SU-DHL-6 (cell line): ENCODE measurements at regions not wholly inside any gene's neighbourhood (a gene's known extent, or its start where the extent isn't known, plus 50 kb on each side); places are given as distances from the start of the nearest gene placed in this dataset.

Source experiments
- H2AFZ ChIP-seq: fragments of 200-600 bp; sonication (generic); 2 replicates; pipeline ENCODE4 v1.6.1; 2014; ENCODE audit warnings: low read depth, mild to moderate bottlenecking, moderate library complexity, mixed read lengths, antibody characterized with exemption, low read length; ENCODE audit not compliant: severe bottlenecking
- H3F3A ChIP-seq: fragments of 200-600 bp; shearing (Covaris generic); 2 replicates; pipeline ENCODE4 v1.6.0; 2016; ENCODE audit warnings: antibody characterized with exemption, mild to moderate bottlenecking; ENCODE audit not compliant: insufficient read depth
- H3K27ac ChIP-seq: fragments of 200-600 bp; sonication (generic); 2 replicates; pipeline ENCODE4 v1.5.1; 2016; ENCODE audit warnings: low read depth, mild to moderate bottlenecking, low read length, moderate library complexity, mixed read lengths
- H3K27me3 ChIP-seq: fragments of 200-600 bp; sonication (generic), shearing (Covaris generic); 2 replicates; pipeline ENCODE4 v1.6.0; 2014; ENCODE audit warnings: mild to moderate bottlenecking, low read length
- H3K36me3 ChIP-seq: fragments of 200-600 bp; sonication (generic); 2 replicates; pipeline ENCODE4 v1.6.1; 2014; ENCODE audit warnings: mild to moderate bottlenecking, low read length, mixed read lengths
- H3K4me2 ChIP-seq: fragments of 300-600, 200-600 bp; shearing (Covaris generic), sonication (generic); 2 replicates; pipeline ENCODE4 v1.6.0; 2014; ENCODE audit warnings: low read length, low read depth, mild to moderate bottlenecking; ENCODE audit not compliant: poor library complexity, severe bottlenecking
- H3K4me3 ChIP-seq: fragments of 200-600 bp; sonication (generic); 2 replicates; pipeline ENCODE4 v1.5.1; 2014; ENCODE audit warnings: antibody characterized with exemption, low read length, mild to moderate bottlenecking, mixed read lengths; ENCODE audit not compliant: insufficient read depth, poor library complexity, severe bottlenecking
- H3K79me2 ChIP-seq: fragments of 200-600 bp; sonication (generic); 2 replicates; pipeline ENCODE4 v1.6.1; 2014; ENCODE audit warnings: mild to moderate bottlenecking, low read length, moderate library complexity; ENCODE audit not compliant: insufficient read depth
- H3K9ac ChIP-seq: fragments of 200-600 bp; sonication (generic); 2 replicates; pipeline ENCODE4 v1.7.0; 2014; ENCODE audit warnings: mild to moderate bottlenecking, low read length
- H3K9me2 ChIP-seq: fragments of 200-600 bp; sonication (generic); replicated peaks from 2 replicates; pipeline ENCODE4 v1.6.1; 2014; ENCODE audit warnings: low read length; ENCODE audit not compliant: insufficient read depth
- H3K9me3 ChIP-seq: fragments of 200-600 bp; sonication (generic); 2 replicates; pipeline ENCODE4 v1.6.1; 2014; ENCODE audit warnings: low read length, mixed read lengths; ENCODE audit not compliant: insufficient read depth
- H4K20me1 ChIP-seq: fragments of 200-600 bp; sonication (generic); 2 replicates; pipeline ENCODE4 v1.6.1; 2014; ENCODE audit warnings: low read depth, mild to moderate bottlenecking, antibody characterized with exemption, low read length, moderate library complexity, mixed read lengths
- CTCF ChIP-seq: fragments of 200-600 bp; sonication (generic); IDR thresholded peaks from one replicate; pipeline ENCODE4 v1.5.1; 2017; ENCODE audit warnings: antibody characterized with exemption, mild to moderate bottlenecking, low read length, moderate library complexity; ENCODE audit not compliant: insufficient read depth, poor library complexity, severe bottlenecking
- EZH2phosphoT487 ChIP-seq: fragments of 200-600 bp; sonication (generic), shearing (Covaris generic); conservative IDR thresholded peaks from 2 replicates; pipeline ENCODE4 v1.6.1; 2018; ENCODE audit warnings: mild to moderate bottlenecking, antibody characterized with exemption, low read length, moderate library complexity, mixed read lengths

GRCh38 chr2:239516286-239516953 lies 115.6 kb upstream of the HDAC4 start:
- H3K36me3 ChIP-seq: no peaks in the 10 kb centered on the region
- H3K27me3 ChIP-seq: no peaks in the 10 kb centered on the region
- no peaks in the 10 kb centered on the region for H4K20me1 ChIP-seq
- no peak overlapping the region for H3K4me3 ChIP-seq
- H3K9ac ChIP-seq: no peak overlapping the region
- no peaks in the 10 kb centered on the region for H3F3A ChIP-seq
- H3K79me2 ChIP-seq: no peaks in the 10 kb centered on the region
- H3K4me2 ChIP-seq: no peak overlapping the region
- TF ChIP-seq EZH2phosphoT487 (no peak), CTCF (no peak)
- no peaks in the 10 kb centered on the region for H3K9me3 ChIP-seq
- H2AFZ ChIP-seq: no peak overlapping the region
- no peak overlapping the region for H3K27ac ChIP-seq
- H3K9me2 ChIP-seq: no peaks in the 10 kb centered on the region

GRCh38 chr2:239514754-239515530 lies 114.1 kb upstream of the HDAC4 start:
- H3K4me2 ChIP-seq: no peak overlapping the region
- TF ChIP-seq EZH2phosphoT487: no peak
- TF ChIP-seq CTCF: no peak
- no peaks in the 10 kb centered on the region for H3K27me3 ChIP-seq
- no peaks in the 10 kb centered on the region for H3K9me3 ChIP-seq
- H3K79me2 ChIP-seq: no peaks in the 10 kb centered on the region
- H3K4me3 ChIP-seq: no peak overlapping the region
- no peaks in the 10 kb centered on the region for H3K36me3 ChIP-seq
- H2AFZ ChIP-seq: no peak overlapping the region
- H3K9ac ChIP-seq: no peak overlapping the region
- H3K9me2 ChIP-seq: no peaks in the 10 kb centered on the region
- H3K27ac ChIP-seq: no peak overlapping the region
- no peaks in the 10 kb centered on the region for H4K20me1 ChIP-seq
- H3F3A ChIP-seq: no peaks in the 10 kb centered on the region

- no peaks in the 10 kb centered on the region for H3K27me3 ChIP-seq
- no peaks in the 10 kb centered on the region for H3K9me2 ChIP-seq
- no peak overlapping the region for H3K4me3 ChIP-seq
- no peaks in the 10 kb centered on the region for H3K79me2 ChIP-seq
- H3K4me2 ChIP-seq: no peak overlapping the region
- H4K20me1 ChIP-seq: no peaks in the 10 kb centered on the region
- H2AFZ ChIP-seq: no peak overlapping the region
- no peaks in the 10 kb centered on the region for H3K36me3 ChIP-seq
- no peak overlapping the region for H3K9ac ChIP-seq
- H3F3A ChIP-seq: no peaks in the 10 kb centered on the region
- TF ChIP-seq EZH2phosphoT487 (no peak), CTCF (no peak)
- no peak overlapping the region for H3K27ac ChIP-seq
- no peaks in the 10 kb centered on the region for H3K9me3 ChIP-seq
Observed at GRCh38 chr2:239512054-239512453, 111.2 kb upstream of the HDAC4 start.
